GM03348 (cell line): ENCODE measurements at regions not wholly inside any gene's neighbourhood (a gene's known extent, or its start where the extent isn't known, plus 50 kb on each side); places are given as distances from the start of the nearest gene placed in this dataset.
"Not testable (repeated sequence)": the region's sequence is repeated elsewhere in the genome, so short reads cannot be mapped to it uniquely, and the experiment has no call there.

Experiments
- DNase-seq: peaks from one replicate; pipeline ENCODE4 v3.0.0; 2012; ENCODE audit warnings: low spot score

DNA sequence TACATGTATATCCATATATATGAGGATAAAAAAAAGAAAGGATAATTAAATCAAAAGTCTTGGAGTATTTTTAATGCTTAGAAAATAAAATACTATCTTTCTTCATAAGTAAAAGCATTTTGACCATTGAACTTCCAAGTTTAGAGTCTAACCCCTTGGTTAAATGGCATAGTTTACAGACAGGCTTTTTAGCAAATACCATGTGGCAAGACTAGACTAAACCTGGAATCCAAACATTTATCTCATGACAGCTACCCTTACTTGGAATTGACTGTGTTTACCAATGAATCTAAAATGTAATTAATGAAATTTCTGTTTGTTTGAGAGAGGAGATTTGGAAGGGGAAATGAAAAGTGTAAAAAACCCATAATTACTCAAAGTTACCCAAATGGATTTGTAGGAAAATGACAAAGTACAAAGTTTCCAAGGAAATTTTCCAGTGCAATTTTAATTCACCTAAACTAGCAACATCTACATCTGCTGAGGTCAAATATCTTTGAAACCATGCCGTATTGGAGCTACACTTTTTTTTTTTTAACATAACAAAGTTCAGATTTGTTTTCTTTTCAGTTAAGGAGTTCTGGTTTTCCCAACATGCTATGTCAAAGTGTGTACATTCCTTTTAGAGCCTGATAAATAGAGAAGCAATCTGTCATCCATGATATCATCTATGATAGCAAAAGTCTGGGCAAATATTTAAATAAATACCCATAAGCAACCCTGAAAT, 272.1 kb upstream of the DAB2 start:
- DNase-seq = no peak

DNA sequence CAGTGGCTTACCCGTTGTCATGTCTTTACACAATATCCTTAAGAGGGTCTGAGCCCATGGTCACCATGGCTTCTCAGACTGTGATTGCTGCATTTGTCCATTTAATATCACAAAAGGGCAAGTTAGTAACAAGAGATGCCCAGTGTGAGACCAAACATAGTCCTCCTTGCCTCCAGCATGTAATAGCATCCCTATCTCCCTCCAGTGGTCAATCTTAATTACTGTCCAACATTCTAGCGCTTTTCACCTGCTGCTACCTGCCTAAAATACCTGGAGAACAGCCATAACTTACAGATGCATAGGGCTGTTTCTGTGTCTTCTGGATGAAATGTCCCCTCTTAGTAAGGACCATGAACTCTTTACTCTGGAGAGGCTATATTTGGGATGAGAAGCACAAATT, 267.2 kb upstream of the DAB2 start:
- no peak for DNase-seq

DNA sequence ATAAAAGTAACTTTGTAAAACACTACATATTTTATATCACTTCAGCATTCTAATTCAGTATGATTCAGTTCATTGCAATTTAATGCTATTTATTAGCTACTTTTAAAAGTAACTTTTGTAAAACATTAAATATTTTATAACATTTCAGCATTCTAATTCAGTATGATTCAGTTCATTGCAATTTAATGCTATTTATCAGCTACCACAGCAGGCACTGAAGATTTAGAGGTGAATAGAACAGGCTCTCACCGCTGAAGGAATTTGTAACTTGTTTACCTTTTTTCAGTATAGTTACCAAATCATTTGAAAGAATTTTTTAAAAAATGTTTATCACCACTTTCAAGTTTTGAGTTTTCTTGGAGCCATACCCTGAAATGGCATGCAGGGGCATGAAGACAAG, 266.4 kb upstream of the DAB2 start:
- no peak for DNase-seq

DNA sequence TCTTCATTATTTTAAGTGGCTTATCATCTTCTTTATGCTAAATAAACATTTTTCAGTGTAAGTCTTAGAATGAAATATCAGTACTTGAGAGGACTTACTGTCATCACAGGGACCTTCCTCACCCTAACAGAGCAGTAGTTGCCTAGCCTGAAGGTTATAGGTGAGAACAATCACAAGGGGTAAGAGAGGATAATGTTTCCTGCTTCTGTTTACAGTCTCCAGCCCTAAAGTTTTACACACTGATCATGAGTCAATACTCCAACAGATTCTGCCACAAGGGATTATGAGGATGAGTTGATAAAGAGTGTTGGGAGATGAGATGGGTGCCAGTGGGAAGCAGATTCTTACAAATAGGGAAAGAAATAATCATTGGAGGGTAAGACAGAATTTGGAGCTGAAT, 265.1 kb upstream of the DAB2 start:
- DNase-seq = no peak

- DNase-seq = not testable (repeated sequence)
Observed at GRCh38 chr5:39687924-39688323, 263.1 kb upstream of the DAB2 start.

DNA sequence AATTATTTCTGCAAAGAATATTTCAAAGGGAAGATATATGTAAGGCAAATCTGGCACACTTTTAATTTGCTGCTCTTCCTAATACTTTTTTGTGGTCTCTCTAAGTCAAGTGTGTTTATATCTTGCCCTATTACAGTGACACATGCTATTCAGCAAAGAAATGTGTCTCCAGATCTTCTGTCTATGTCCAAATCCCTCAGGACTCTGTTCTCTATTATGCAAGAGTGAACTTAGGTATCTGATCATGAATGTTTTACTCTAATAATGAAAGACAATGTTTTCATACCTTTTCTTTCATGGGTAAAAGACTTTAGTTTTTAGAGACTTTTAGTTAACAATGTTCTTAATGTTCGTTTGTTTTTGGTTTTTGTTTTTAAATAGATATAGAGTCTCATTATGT, 255.4 kb upstream of the DAB2 start:
- no peak for DNase-seq

DNA sequence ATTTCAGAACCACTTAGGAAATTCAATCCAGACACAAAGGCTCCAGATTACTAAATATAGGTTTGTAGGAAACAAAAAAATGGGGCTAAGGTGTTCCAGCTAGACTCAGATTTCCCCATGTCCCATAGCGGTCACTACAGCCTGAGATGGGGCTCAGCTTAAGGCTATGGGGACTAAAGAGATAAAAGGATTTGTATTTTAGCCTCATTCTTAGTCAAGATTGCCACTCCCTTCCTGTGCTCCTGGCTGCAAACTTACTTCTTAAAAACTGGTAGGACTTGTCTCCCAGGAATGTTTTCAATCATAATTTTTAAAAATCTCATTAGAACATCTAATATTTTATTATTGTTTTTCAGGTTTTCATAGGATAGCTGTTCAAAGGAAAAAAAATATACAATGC, 253.8 kb upstream of the DAB2 start:
- no peak for DNase-seq

- no peak for DNase-seq
Observed at GRCh38 chr5:39675676-39676075, 250.9 kb upstream of the DAB2 start.

DNA sequence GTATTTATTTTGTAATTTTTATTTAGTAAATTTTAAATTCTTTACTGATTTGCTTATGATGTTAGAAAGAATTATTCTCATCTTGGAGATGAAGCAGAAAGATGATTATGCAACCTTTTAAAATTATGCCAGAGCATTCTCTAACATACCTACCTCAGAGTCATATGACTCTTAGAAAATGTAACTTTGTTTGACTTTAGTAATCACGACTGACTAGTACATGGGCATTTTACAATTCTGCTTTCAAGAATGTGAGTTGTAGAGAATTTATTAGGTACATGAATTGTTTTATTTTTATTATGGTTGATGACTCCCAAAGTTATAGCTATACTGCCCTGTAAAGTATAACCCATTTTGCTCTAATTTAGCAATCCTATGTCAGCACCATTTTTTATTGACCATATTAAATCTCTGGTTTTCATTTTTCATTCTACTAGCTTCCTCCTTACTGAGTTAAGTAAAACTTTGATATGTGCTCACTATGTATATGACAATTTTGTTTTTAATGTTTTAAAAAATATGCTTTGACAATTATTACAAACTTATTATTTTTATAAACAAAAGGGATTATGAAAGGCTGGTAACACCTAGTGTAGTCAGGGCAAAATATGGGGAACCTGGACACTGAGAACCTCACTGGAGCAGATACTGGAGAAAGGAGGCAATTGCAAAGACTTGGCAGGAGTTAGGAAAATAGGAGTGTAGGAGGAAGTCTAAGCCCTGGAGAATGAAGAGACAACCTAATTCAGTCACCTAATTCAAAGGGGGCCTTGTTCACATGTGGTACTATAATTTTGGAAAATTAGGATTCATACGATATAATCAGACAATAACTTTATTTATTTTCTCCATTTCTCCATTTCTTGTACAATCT, 249.7 kb upstream of the DAB2 start:
- no peak for DNase-seq

DNA sequence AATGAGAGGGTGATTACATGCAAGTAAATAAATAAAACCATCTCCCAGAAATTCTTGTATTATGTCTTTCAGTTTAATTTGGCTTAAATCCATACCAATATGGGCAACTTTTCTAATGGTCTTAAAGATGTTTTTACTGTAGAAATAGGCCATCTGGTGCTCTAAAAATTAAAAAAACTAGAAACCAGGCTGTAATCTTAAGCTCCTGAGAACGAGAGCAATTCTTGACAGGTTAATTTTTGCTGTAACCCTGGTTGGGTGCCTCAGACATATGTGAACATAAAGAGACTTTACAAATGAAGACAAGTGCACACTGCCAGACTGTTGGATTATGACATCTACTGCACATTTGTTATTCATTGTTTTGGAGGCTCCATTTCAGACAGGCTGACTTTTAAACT, 246.8 kb upstream of the DAB2 start:
- DNase-seq = no peak

DNA sequence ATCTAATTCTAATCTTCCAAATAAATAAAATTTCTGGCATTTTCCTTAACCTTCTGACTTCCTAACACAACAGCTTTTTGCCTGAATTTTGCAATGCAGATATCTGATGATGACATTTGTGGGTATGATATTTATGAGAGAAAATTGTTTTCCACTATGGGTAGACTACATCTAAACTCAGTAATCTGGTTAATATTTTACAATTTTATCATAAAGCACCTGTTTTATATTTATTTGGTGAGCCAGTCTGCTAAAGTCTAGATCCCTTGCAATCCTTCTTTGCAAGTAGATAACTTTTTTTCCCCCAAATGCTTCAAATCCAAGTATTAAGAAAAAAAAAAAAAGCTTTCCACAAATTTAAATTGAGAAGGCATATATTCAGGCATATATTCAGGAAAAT, 246.2 kb upstream of the DAB2 start:
- DNase-seq = no peak

DNA sequence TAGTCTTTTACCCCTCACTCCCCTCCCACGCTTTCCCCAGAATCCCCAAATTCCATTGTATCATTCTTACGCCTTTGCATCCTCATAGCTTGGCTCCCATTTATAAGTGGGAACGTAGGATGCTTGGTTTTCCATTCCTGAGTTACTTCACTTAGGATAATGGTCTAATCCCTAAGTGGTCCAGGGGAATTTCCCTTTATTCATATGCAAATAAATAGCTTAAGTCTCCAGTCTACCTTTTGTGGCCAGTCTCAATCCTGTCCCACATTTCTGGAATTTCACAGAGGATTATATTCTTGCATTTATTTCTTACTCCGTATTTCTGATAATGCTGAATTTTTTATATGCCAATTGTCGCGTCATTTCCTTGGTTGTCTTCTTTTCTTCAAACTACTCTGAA, 245.6 kb upstream of the DAB2 start:
- no peak for DNase-seq

GRCh38 chr5:39668980-39669379, 244.2 kb upstream of the DAB2 start:
- no peak for DNase-seq

DNA sequence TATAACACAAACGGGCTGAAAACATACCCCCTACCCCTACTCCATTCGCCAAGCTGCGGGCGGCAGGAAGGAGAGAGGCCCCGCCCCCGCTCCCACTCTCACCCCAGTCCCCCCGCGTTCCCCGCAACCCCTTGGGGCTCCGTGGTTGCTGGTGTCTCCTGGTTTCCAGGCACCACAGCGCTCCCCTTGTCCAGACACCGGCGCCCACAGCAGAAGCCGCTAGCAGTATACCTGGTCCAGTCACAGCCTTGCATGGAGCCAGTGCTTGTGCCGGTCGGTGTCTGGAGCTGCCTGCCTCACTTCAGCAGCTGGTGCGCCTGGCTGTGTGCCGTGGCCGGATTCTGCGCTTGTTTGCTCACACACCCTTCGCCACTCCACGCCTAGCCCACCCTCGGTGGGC, 240.5 kb upstream of the DAB2 start:
- no peak for DNase-seq

DNA sequence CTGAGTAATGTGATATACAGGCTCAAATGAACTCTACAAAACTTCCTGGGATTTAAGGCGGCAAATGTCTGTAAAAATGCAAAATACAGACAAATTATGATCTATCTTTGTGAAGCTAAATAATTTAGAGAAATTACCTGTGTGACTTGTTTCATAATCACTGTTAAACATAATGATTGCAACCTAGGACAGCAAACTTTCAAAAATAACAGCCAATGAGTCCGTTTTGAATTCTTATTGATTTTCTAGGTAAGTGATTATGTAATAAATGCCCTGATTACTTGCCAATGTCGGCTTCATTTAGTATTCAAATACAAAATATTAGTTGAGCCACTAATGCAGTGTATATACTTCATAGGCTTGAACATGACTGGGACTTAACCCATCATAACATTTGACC, 238.2 kb upstream of the DAB2 start:
- DNase-seq = no peak

DNA sequence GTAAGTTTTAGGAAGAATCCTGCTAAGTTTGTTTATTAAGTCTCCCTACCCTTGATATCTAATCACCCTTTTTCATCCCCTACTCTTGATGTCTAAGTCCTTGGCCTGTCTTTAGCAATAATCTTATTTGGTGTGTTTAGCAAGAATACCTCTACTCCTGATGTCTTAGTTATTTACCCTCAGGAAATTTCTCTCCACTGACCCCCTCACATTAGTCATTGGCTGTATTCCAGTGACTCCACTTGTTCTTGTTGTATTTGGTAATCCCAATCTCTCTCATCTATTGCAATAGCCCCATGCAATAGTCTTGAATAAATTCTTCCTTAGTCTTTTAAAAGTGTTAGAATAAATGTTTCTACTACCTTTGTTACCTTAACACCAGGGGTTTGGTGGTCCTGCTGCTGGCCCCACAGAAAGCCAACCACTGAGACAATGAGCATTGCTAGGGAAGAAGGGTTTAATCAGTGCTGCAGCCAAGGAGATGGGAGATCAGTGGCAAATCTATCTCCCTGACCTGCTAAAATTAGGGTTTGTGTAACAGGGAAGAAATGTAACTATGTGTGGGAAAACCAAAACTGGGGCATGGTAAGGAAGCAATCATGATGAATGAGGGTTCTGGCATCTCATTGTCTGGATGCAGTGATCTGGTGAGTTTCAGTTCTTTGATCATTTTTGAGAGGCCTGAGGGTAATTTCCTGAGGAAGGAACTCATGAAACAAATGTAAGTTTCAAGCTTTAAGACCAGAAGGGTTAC, 236.4 kb upstream of the DAB2 start:
- no peak for DNase-seq

DNA sequence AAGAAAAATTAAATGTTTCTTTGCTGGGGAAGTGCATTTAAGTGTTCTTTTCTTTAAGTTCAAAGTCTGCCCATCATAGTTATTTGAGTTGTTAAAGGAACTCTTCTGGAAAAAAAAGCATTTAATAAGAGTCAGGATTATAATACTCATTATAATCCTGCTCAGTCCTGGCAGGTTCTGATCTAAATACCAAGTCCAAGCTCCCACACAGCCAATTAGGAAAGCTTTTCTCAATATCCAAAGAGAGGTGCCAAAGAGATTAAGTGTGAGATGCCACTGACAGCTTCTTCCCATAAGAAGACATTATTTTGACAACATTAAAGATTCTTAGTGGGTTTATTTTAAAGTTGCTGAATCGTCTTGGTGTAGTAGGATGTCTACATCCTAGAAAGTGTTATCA, 235.2 kb upstream of the DAB2 start:
- DNase-seq = no peak

DNA sequence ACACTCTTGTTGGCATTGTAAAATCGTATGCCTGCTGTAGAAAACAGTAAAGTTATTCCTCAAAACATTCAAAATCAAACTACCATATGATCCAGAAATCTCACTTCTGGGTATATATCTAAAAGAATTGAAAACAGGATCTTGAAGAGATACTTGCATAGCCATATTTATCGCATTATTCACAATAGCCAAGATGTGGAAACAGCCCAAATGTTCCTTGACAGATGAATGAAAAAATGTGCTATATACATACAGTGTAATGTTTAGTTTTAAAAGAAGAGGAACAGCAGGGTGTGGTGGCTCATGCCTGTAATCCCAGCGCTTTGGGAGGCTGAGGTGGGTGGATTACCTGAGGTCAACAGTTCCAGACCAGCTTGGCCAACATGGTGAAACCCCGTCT, 234.1 kb upstream of the DAB2 start:
- no peak for DNase-seq

GRCh38 chr5:39657943-39658342, 233.2 kb upstream of the DAB2 start:
- DNase-seq = no peak

- DNase-seq = no peak
Observed at GRCh38 chr5:39656600-39656999, 231.8 kb upstream of the DAB2 start.

DNA sequence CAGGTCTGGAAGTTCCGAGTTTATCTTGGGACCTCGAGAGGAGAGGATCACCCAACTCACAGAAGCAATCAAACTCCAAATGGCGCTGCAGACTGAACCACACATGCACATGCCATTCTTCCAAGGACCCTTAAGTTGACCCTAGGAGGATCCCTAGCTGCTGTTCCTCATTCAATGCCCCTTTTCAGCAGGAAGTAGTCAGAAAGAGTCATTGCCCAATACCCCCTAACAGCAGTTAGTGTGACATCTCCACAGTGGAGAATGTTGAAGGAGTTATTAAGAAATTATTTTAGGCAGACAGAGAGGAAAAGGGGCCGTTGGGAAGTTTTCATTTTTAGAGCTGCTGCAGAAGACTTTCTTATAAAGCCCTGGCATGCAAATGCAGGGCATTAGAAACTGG, 229.9 kb upstream of the DAB2 start:
- no peak for DNase-seq

DNA sequence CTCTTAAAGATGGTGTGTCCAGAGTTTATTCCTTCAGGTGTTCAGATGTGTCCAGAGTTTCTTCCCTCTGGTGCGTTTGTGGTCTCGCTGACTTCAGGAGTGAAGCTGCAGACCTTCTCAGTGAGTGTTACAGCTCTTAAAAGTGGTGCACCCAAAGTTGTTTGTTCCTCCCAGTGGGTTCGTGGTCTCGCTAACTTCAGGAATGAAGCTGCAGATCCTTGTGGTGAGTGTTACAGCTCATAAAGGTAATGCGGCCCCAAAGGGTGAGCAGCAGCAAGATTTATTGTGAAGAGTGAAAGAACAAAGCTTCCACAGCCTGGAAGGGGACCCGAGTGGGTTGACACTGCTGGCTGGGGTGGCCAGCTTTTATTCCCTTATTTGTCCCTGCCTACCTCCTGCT, 227.7 kb upstream of the DAB2 start:
- not testable (repeated sequence) for DNase-seq

DNA sequence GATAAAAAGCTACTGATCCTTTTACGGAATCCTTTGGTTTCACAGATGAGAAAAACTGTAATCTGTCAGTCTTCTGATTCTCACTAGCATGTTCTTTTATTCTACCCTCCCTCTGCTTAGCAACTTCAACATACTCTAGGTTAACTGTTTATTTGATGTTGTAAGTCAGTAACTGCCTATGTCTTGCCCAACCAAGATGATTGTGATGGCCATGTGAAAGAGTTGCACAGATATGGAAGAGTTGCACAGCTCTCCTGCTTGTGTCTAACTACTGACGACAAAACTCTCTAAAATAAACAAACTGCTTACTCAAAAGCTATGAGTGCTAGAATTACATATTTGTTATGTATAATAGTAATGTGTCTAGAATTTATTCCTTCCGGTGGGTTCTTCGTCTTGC, 227.3 kb upstream of the DAB2 start:
- no peak for DNase-seq
